HG03342 (cell line): ENCODE measurements at regions not wholly inside any gene's neighbourhood (a gene's known extent, or its start where the extent isn't known, plus 50 kb on each side); places are given as distances from the start of the nearest gene placed in this dataset.

Source experiments
- ATAC-seq: cut with Tn5 transposase; IDR thresholded peaks from one replicate; pipeline ENCODE4 v1.9.1; 2021; ENCODE audit warnings: mild to moderate bottlenecking, moderate library complexity; ENCODE audit not compliant: unreplicated experiment

DNA sequence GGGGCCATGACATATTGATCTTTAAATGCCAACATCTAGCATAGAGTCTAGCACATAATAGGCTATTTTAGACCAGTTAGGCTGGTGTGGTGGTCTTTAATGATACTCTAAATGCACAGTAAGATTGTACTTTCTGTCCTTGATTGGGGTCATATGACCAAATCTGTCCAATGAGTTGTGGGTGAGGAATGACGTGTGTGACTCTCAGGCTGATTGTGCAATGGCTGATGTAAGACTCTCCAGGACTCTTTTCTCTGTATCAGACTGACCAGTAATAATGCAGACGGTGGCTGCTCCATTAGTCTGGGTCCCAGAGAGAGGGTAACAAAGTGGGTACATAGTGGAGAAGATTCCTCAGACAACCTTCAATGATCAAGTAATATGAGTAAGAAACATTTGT, 541.6 kb upstream of the CAMK1G start:
- ATAC-seq = no peak

DNA sequence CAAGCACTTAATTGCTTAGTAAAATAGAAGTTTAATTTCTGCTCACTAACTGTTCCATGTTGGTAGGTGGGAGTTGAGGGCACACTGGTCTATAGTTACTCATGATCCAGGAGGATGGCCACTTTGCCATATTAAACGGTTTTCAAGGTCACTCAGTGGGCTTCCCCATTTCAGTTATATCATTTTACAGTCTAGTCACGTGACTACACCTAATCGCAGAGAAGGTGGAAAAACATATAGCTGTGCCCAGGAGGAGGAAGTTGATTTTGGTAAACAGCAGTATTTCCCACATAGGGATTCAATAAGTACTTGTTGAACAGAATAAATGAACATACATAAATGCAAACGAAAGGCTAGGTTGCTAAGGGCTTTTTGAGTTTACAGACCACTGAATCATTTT, 541.1 kb upstream of the CAMK1G start:
- no peak for ATAC-seq

DNA sequence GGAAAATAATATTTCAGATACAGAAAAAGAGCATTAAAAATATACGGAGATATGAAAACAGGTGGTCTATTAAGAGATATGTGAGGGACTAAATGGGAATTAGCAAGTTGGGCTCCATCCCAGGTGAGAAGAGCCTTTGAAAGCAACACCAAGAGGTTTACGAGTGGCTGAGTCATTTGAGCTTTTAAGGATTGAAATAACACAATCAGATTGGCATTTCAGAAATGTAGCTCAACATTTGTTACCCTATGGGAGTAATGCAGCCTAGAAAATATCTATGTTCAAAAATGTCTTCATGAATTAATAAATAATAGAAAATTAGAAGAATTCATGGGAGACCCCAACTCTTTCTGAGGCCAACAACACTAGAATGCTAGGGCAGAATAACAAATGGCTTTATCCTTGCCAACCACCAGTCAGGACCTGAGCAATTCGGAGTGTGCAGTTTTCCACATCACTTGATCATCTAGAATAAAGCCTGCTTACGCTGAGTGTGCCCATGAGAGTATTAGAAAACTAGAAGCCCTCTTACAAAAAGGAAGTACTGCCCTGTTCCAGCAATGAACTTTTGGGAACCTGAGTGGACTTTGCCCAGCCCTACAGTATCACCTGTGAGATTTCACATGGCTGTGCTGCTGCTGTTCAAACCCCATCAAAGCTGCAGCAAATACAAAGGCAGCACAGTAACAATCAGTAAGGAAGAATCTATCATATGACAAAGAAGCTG, 538.0 kb upstream of the CAMK1G start:
- ATAC-seq = no peak

- ATAC-seq = no peak
Measured at GRCh38 chr1:209046058-209046417, 537.5 kb upstream of the CAMK1G start.

DNA sequence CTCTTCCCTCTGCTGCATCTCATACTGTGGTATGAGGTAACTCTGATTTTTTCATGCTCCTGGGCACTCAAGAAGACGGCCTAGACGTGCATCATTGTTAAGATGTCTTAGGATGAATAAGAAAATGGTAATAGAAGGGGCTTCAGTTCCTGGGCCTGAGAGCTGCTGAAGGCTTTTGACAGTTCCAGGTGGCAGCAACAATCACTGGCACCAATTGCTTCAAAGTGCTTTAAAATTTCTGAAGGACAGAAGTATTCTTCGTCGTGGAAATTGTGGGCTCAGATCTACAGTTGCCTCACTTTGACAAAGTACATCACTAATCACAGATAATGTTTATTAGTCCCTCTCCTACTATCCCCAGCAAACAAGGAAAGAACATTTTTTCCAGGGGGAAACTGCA, 536.6 kb upstream of the CAMK1G start:
- no peak for ATAC-seq

DNA sequence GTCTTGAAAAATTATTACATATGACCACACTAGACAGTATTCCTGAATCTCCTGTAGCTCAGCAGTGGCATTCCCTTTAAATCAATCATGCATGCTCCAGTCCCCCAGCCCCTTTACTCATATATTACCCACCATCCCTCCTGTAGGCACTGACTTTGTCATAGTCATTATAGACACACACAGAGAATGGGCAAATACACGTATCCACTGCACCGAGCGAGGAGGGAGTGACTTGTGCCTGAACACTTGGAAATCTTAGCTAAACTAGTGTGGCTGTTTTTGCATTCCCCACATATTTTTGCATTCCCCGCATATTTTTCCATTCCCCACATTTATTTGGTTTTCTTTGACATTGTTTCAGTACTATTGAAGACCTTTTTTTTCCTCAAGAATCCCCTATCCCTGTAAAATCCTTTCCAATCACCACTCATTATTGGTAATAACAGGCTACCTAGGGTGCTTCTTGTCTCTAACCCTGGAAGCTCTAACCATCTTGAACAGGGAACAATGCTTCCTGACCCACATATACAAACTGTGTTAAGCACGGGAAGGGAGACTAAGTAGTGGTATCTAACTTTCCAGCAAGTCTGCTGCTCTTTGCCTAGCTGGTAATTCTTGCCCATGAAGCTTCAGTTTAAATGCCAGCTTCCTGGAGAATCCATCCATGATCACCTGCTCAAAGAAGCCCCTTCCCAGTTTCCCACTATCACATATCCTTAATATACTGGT, 534.4 kb upstream of the CAMK1G start:
- ATAC-seq = no peak

DNA sequence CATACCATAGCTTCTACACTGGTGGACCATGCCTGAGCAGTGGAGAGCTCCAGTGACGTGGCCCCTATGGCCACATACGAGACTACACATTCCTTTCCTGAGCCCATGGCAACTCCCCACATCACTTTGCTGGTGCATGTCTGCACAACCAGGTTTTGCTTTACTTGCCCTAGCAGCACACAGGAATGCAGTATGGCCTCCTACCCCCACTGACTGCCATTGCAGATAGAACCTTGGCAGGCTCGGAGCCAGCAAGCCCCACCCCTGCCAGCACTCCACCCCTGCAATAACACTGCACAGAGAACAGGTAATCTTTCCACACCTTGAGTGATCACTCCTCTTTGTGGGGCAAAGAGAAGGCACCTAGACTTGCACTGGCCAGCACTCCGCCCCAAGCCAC, 531.9 kb upstream of the CAMK1G start:
- no peak for ATAC-seq

GRCh38 chr1:209053587-209053986, 529.9 kb upstream of the CAMK1G start:
- ATAC-seq = no peak

DNA sequence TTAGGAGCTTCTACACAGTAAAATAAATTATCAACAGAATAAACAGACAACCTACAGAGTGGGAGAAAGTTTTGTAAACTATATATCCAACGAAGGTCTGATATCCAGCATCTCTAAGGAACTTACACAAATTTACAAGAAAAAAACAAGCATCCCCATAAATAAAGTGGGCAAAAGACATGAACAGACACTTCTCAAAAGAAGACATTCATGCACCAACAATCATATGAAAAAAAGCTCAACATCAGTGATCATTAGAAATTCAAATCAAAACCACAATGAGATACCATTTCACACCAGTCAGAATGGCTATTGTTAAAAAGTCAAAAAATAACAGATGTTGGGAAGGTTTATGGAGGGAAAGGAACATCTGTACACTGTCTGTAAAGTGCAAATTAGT, 526.4 kb upstream of the CAMK1G start:
- ATAC-seq = no peak

DNA sequence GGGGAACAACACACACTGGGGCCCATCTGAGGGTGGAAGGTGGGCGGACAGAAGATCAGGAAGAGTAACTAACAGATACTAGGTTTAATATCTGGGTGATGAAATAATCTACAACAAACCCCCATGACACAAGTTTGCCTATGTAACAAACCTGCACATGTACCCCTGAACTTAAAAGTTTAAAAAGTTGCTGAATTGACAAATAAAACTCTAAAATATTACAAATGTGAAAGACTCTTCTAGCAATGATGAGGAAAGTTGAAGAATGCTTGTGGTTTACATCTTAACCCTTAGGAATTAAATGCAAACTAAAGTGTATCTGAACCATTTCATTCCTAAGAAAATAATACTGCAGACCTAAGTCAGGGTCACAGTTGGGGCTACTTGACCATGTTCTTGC, 525.6 kb upstream of the CAMK1G start:
- no peak for ATAC-seq

DNA sequence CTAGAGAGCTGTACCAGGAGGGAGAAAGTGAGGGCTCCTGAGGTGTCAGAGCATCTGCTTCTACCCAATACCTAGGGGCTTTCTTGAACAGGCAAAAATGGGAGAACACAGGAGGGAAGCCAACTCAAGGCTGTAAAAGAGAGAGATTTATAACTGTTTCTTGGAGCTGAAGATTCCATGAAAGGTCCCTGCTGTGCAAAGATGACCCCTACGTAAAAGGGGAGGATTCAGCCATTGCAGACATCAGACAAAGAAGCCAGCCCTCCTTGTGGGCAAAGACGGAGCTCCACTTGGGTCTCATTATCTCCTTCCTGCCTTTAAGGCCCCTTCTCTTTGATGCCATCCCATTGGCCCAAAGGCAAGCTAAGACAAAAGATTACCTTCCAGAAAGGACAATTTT, 524.1 kb upstream of the CAMK1G start:
- ATAC-seq = no peak

GRCh38 chr1:209059981-209060380, 523.5 kb upstream of the CAMK1G start:
- no peak for ATAC-seq

DNA sequence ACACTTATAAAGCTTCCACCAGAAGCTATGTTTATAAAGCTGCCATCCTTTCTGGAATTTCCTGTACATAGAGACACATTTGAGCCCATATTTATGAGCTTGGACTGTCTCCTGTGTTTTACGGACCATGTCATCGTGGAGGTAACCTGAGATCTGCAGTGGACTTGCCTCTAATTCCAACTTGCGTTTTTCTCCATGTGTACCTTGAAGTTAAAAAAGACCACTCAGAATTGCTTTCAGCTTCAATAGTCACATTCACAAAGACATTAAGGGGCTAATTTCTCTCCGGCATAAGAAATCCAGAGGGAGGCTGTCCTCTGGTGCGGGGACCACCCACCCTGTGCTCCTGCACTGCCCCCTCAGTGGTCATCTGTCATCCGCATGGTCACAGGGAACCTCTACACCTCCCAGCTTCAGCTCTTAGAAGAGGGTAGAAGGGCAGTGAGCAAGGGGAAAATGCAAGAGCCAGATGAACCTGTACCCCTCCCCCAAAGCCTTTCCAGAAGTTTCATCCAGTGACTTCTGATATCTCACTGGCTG, 521.4 kb upstream of the CAMK1G start:
- no peak for ATAC-seq

DNA sequence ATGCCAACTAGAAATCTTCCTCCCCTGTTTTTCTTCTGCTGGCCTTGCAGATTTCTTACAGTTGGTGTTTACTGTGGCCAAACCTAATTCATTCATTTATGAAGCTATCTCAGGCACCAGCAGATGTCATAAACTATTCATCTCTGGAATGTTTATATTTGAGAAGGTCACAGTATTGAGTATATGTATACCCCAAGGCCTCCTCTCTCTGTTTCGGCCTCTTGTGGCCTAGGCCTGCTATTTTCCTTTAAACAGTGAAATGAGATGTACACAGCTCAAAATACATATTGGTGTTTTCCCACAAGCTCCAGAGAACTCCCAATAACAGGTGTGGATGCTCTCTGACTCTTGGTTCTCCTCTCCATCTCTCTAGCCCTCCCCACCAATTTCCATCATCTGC, 520.7 kb upstream of the CAMK1G start:
- ATAC-seq = no peak

- no peak for ATAC-seq
Measured at GRCh38 chr1:209063767-209064659, 519.5 kb upstream of the CAMK1G start.

DNA sequence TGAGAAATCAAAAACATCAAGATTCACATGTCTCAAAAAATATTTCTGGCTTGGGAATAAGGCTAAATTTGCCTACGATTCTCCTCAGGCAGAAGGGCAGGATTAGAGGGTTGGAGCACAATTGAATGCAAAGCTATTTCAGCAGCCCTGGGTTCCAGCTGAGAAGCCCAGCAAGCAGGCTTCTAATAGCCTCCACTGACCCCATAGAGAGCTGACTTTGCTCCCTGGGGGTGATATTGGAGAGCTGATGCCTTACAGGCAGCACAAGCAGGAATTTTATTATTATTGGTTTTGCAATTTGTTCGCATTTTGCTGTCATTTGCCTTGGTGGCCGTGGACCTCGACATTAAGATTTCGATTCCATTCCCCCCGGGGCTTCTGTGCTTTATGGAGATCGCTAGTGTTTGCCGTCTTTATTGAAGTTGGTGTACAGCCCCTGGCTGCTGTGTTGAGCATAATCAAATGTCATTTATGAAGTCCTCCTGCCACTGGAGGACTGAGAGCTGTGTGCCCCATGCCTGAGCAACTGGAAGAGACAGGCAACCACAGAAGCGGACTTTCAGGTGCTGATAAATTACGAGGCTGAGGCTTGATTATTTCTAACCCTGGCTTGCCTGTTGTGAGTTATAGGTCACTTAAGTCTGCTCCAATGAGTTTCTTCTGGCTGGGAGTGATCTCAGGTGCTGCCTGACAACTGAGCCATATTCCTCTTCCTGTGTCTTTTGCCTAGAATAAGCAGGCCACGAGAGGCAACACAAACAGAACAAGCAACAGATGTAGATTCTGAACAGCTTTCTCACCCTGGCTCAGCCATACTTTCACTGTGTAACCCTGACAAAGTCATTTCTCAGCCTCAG, 518.4 kb upstream of the CAMK1G start:
- ATAC-seq = no peak

- no peak for ATAC-seq
Measured at GRCh38 chr1:209072481-209072880, 511.0 kb upstream of the CAMK1G start.

GRCh38 chr1:209073879-209074278, 509.6 kb upstream of the CAMK1G start:
- ATAC-seq = no peak

DNA sequence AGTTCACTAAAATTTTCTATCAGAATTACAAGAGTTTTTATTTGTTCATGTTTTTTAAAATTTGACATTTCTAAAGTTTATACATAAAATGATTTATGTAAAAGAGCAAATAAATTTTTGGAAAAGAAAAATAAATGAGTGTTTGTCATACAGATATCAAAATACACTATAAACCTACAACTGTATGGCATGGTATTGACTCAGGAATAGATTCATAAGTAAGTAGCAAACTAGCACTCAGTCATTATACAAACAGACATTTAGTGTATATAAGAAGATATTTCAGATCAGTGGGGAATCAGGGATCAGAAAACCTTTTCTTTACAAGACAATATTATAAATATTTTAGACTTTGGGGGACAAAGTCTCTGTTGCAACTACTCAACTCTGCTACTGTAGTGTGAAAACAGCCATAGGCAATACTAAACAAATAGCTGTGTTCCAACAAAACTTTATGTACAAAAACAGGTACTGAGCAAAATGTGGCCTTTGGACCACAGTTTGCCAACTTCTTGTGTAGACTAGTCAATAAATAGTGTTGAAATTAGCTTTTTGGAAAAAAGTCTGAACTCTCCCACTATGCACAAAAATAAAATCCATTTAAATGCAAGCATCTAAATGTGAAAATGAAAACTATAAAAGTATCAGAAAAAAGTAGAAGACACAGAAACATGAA, 508.8 kb upstream of the CAMK1G start:
- no peak for ATAC-seq

DNA sequence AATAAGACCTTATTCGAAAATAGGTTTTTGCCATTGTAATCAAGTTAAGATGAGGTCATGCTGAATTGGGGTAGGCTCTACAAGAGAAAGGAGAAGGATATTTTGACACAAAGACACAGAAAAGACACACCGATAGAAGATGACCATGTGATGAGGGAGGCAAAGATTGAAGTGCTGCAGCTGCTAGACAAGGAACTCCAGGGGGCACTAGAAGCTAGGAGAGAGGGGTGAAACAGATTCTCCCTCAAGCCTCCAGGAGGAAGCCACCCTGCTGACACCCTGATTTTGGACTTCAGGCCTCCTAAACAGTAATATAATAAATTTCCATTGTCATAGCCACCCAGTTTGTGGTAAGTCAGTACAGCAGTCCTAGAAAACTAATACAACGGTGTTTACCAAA, 506.8 kb upstream of the CAMK1G start:
- ATAC-seq = no peak
